Stimulated activated CD8-positive, alpha-beta memory T cell treated with anti-CD3 and anti-CD28 coated beads, Interleukin-12 subunit alpha, Interleukin-12 subunit beta, amount 100 ng/mL, for 1 hour (primary cell): ENCODE measurements at regions not wholly inside any gene's neighbourhood (a gene's known extent, or its start where the extent isn't known, plus 50 kb on each side); places are given as distances from the start of the nearest gene placed in this dataset.
"Not testable (repeated sequence)": the region's sequence is repeated elsewhere in the genome, so short reads cannot be mapped to it uniquely, and the experiment has no call there.

Experiments used
- DNase-seq: peaks from one replicate; pipeline ENCODE4 v3.0.0-alpha.2; 2020; ENCODE audit warnings: low read depth

DNA sequence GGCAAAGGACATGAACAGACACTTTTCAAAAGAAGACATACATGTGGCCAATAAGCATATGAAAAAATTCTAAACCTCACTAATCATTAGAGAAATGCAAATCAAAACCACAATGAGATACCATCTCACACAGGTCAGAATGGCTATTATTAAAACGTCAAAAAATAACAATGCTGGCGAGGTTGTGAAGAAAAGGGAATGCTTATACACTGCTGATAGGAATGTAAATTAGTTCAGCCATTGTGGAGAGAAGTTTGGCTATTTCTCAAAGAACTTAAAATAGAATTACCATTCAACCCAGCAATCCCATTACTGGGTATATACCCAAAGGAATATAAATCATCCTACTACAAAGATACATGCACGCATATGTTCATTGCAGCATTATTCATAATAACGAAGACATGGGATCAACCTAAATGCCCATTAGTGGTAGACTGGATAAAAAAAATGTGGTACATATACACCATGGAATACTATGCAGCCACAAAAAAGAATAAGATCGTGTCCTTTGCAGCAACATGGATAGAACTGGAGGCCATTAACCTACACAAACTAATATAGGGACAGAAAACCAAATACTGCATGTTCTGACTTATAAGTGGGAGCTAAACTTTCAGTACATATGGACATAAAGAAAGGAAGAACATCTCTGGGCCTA, 101.7 kb downstream of the KLF5 start:
- DNase-seq = not testable (repeated sequence)

DNA sequence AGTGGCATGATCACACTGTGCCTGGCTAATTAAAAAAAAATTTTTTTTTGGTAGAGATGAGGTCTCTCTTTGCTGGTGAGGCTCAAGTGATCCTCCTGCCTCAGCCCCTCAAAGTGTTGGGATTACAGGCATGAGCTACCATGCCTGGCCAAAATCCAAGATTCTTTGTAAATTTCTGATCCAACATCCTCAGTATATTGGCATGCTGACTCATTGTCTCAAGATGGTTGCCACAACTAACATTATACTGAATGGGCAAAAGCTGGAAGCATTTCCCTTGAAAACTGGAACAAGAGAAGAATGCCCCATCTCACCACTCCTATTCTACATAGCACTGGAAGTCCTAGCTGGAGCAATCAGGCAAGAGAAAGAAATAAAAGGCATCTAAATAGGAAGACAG, 100.0 kb downstream of the KLF5 start:
- no peak for DNase-seq

DNA sequence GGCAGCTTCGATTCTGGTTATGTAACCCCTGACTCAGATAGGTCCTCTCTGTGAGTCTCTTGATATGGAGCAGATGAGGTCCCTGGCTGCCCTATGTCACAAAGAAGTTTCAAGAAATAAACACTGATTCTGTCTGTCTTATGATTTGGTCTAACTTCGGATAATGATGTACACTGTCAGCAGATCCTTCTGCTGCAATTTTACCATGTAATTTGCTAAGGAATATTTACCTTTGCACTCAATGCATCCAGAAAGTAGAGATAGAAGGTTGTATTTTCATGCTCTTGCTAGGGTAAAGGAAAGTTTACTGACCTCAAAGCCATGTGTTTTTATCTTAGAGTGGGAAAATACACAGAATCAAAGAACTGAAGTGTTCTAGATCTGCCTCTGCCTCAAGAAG, 98.2 kb downstream of the KLF5 start:
- DNase-seq = no peak

- DNase-seq = no peak
Measured at GRCh38 chr13:73146707-73147106, 87.9 kb downstream of the KLF5 start.

DNA sequence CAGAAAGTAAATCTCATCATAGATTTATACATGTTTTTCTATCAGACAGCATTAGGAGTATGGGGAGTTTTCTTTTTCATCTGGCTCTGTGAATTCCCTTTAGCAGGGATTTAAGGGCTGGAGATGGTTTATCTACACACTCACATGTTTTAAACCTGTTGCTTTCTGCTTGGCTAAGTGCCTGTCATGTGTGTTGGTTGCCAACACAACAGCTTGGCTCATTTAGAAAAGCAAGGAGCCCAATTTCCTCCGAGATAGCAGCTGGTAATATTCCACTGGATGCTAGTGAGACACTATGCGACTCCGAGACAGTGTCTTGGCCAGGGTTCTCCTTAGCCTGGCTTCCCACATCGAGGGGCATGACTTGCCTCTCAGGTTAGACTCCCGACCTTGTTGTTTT, 83.3 kb downstream of the KLF5 start:
- no peak for DNase-seq

- no peak for DNase-seq
Measured at GRCh38 chr13:73141292-73141771, 82.5 kb downstream of the KLF5 start.

- no peak for DNase-seq
Measured at GRCh38 chr13:73140801-73141200, 82.0 kb downstream of the KLF5 start.

DNA sequence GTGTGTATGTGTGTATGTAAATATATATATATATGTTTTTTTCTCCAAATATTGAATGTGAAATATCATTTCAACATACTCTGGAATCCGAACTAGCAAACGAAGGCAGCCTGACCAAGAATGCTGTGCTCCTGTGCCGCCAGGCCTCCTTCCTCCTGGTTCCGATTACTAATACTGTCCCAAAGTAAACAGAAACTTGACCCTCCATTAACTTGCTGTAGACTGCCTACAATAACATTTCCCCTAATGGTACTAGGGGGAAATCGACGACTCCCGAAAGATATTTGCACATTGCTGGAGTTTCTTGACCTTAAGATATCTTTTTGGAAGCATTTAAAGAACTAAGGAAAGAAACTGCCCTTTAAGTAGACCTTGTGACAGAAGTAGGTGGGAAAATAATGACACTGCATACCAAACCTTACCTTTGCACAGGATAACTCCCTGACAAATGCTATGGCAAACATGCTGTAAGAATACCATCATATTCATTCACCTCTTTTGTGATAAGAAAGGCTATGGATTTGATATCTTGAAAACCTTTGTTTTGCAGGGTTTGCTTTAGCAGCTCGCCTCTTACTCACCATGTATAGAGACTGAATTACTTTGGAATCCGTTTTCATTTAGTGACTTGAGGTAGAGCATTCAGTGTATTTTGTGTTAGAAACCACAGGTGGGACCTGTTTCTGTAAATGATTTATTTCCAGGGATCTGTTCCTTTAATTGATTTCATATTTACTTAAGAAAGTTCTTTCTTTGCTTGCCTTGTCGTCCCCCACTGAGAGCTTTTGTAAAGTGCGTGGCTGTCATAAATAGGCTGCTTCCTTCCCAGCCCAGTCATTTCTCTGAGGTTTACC, 80.1 kb downstream of the KLF5 start:
- DNase-seq = no peak

DNA sequence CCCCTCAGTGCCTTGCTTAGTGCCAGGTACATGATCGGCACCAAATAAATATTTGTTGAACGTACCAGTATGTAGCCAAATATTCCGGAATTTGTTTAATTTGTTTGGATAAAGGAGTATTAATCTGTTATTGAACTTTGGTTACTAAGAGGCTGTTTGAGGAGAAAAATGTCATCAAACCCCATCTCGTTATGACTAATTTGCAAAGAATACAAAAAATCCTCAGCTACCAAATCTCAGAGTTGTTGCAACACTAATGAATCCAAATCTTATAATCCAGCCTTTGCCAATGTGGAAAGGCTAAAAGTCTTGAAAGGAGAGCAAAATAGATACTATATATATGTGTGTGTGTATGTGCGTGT, 79.5 kb downstream of the KLF5 start:
- DNase-seq = no peak

DNA sequence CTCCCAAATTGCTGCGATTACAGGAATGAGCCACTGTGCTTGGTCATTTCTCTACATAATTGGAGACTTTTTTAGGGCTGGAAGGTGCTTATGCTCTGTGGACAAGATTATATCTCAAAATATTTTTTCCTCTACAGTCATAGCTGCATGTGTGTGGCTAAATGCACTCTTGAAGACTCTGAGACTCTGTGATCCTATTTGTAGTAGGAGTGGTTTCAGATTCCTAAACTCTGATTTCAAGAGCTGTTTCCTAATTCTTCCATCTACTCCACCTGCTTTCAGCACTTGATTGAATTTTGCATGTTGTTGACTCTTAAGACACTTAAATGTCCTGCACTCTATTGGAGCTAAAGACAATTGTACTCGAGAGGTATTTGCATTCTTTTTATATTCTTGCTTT, 78.0 kb downstream of the KLF5 start:
- no peak for DNase-seq

DNA sequence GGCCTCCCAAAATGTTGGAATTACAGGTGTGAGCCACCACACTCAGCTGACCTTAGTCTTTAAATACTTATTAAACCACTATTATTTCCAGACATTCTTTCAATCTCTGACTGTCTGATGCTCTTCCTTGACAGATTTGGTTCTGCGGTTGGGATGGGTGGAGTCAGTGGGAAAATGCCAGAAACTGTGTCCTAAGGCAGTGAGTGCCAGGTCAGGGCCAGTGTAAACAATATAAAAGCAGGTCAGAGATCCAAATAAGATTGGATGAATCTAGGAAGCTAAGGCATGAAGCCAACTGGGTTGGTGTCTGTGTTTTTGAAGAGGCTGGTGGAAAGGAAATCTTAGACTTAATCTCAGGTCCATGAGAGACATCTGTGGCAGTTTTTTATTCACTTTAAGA, 74.7 kb downstream of the KLF5 start:
- no peak for DNase-seq

GRCh38 chr13:73131247-73131646, 72.4 kb downstream of the KLF5 start:
- no peak for DNase-seq

GRCh38 chr13:73129023-73129422, 70.2 kb downstream of the KLF5 start:
- DNase-seq = no peak
